Thoracic aorta (tissue), 2 donors: ENCODE measurements at regions not wholly inside any gene's neighbourhood (a gene's known extent, or its start where the extent isn't known, plus 50 kb on each side); places are given as distances from the start of the nearest gene placed in this dataset.

Source experiments
- ATAC-seq: fragments of 150-250 bp; one replicate; pipeline ENCODE4 v1.8.0; 2017; ENCODE audit warnings: low read depth; ENCODE audit not compliant: insufficient number of reproducible peaks, low FRiP score
- DNase-seq: peaks from one replicate; pipeline ENCODE4 v3.0.0-alpha.2; 2020; ENCODE audit warnings: low spot score
- H3K27ac ChIP-seq, 2 donors: fragments of 200-600 bp; sonication (generic); 1 replicate in 1 of 2; 2 replicates in 1 of 2; pipeline ENCODE4 v1.5.1; 2016; ENCODE audit warnings: mild to moderate bottlenecking in 2 of 2, moderate library complexity in 2 of 2
- H3K27me3 ChIP-seq: fragments of 200-600 bp; sonication (generic); replicated peaks from 2 replicates; pipeline ENCODE4 v1.6.0; 2016; ENCODE audit warnings: mild to moderate bottlenecking; ENCODE audit not compliant: insufficient read depth
- H3K36me3 ChIP-seq: fragments of 200-600 bp; sonication (generic); one replicate; pipeline ENCODE4 v1.5.1; 2016
- H3K4me1 ChIP-seq, 2 donors: fragments of 200-600 bp; sonication (generic); 1 replicate in 1 of 2; 2 replicates in 1 of 2; pipeline versions ENCODE4 v1.5.1 to v1.6.0; 2016; ENCODE audit warnings: low read depth in 2 of 2, mild to moderate bottlenecking in 1 of 2; ENCODE audit not compliant: control insufficient read depth in 1 of 2
- H3K4me3 ChIP-seq: fragments of 200-600 bp; sonication (generic); 2 replicates; pipeline ENCODE4 v1.5.1; 2016; ENCODE audit warnings: mild to moderate bottlenecking
- H3K9me3 ChIP-seq: fragments of 200-600 bp; sonication (generic); 2 replicates; pipeline ENCODE4 v1.5.1; 2016
- TF ChIP-seq, protein P1 (sequence below): fragments of 200-600 bp; sonication (generic); IDR thresholded peaks from one replicate; pipeline ENCODE4 v1.5.1; 2019; ENCODE audit warnings: antibody characterized with exemption

DNA sequence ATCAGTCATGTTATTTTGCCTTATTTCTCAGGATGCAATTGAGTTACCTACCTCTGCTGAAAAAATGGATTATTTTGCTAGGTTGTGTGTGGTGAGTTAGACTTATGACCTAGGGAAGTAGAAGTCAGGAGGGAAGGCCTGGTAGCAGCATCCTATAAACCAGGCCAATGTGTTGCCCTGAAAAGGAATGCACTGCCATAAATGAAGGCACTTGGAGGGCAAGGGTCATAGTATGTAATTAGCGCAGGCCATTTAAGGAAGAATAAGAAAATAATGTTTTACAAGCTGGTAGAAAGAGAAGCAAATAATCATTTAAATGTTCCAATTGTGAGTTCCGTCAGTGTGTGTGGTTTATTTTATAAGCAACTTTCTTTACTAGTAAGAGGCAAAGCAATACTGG, 698.8 kb downstream of the KCNJ2 start:
- H3K4me3 ChIP-seq, result no peak overlapping the region
- no peaks in the 10 kb centered on the region for H3K36me3 ChIP-seq
- H3K9me3 ChIP-seq, result no peaks in the 10 kb centered on the region
- TF ChIP-seq, protein P1, sequence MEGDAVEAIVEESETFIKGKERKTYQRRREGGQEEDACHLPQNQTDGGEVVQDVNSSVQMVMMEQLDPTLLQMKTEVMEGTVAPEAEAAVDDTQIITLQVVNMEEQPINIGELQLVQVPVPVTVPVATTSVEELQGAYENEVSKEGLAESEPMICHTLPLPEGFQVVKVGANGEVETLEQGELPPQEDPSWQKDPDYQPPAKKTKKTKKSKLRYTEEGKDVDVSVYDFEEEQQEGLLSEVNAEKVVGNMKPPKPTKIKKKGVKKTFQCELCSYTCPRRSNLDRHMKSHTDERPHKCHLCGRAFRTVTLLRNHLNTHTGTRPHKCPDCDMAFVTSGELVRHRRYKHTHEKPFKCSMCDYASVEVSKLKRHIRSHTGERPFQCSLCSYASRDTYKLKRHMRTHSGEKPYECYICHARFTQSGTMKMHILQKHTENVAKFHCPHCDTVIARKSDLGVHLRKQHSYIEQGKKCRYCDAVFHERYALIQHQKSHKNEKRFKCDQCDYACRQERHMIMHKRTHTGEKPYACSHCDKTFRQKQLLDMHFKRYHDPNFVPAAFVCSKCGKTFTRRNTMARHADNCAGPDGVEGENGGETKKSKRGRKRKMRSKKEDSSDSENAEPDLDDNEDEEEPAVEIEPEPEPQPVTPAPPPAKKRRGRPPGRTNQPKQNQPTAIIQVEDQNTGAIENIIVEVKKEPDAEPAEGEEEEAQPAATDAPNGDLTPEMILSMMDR, result no peak
- no peak for DNase-seq
- no peaks in the 10 kb centered on the region for H3K4me1 ChIP-seq
- no peaks in the 10 kb centered on the region for H3K27me3 ChIP-seq
- ATAC-seq, result no peak
- no peak overlapping the region for H3K27ac ChIP-seq

DNA sequence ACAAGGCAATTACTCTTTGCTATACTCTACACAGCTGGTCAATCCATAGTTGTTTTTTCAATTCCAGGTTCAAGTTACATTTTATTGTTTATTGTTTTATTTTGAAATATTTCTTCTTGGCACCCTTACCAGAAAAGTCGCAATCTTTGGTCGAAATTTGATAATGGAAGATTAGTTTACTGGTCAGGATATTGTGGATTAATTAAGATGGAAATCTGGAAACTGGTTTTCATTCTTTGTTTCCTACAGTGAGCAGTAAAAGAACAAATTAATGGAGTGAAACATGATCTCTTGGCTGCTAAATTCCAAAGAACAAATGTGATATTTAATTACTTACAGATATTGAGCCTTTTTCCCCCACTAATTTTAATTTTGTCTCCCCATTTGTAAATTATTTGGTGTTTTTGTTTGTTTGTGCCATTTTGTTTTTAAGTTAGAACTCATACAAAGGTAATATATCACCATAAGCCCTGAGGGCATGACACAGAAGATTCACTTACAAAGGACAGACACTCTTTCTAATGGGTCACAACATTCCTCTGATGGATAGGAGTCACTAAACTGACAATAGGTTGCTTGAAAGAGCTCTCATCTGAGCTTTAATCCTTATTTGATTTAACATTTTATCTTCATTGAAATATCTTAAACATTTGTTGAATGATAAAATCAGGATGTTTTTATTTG, 700.2 kb downstream of the KCNJ2 start:
- Histone ChIP-seq H3K27me3 (no peaks in the 10 kb centered on the region), H3K9me3 (no peaks in the 10 kb centered on the region), H3K4me3 (no peak overlapping the region), H3K36me3 (no peaks in the 10 kb centered on the region), H3K4me1 (no peaks in the 10 kb centered on the region), H3K27ac (no peak overlapping the region)
- TF ChIP-seq, protein P1, result no peak
- DNase-seq, result no peak
- ATAC-seq, result no peak

DNA sequence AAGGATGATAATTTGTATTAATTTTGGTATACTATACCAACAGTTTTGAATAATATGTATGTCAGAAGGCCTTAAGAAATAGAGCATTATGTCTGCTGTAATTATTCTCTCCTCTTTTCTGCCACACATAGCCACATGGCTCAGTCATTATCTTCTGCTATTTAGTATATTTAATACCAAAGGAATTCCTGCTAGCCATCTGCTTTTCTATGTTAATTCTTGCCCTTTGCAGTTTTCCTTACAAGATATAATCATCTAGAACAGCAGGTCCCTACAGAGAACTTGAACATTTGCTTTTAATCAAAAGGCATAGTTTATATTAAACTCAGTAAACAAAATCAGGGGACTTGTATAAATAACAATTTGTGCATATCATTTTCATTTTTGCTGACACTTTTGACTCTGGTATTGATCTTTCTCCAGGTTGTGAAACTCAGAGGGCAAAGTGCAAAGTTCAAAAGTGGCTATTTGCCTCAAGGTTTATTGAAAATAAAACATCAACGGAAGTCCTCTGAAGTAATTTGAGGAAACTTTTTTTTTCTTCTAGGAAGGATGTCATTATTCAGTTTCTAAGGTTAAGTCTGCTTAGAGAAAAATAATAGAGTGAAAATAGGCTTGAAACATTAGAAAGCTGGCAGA, 702.0 kb downstream of the KCNJ2 start:
- H3K36me3 ChIP-seq, result no peaks in the 10 kb centered on the region
- DNase-seq (no peak), ATAC-seq (no peak)
- TF ChIP-seq, protein P1, result no peak
- H3K27ac ChIP-seq, result no peak overlapping the region
- H3K27me3 ChIP-seq, result no peaks in the 10 kb centered on the region
- no peak overlapping the region for H3K4me3 ChIP-seq
- no peaks in the 10 kb centered on the region for H3K4me1 ChIP-seq
- no peaks in the 10 kb centered on the region for H3K9me3 ChIP-seq

DNA sequence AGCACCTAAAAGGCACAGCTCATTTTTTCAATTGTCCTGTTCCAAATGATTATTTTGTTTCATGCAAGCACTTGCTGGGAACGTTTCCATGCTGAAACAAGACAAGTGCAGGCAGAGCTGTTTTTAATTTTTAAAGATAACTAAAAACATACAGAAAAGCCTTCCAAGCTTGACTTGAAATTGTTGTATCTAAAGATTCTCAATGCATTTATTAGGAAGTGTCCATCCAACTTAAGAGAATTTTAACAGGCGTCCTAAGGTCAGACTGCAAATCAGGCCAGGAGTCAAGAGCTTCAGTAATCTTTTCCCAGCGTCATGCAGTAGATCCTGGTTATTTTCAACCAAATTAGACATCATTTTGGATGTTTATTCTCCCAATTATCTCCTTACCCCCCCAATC, 702.8 kb downstream of the KCNJ2 start:
- H3K9me3 ChIP-seq, result no peaks in the 10 kb centered on the region
- no peak for DNase-seq
- TF ChIP-seq, protein P1, result no peak
- H3K27me3 ChIP-seq, result no peaks in the 10 kb centered on the region
- no peak overlapping the region for H3K27ac ChIP-seq
- no peak overlapping the region for H3K4me3 ChIP-seq
- H3K4me1 ChIP-seq, result no peaks in the 10 kb centered on the region
- H3K36me3 ChIP-seq, result no peaks in the 10 kb centered on the region
- no peak for ATAC-seq

DNA sequence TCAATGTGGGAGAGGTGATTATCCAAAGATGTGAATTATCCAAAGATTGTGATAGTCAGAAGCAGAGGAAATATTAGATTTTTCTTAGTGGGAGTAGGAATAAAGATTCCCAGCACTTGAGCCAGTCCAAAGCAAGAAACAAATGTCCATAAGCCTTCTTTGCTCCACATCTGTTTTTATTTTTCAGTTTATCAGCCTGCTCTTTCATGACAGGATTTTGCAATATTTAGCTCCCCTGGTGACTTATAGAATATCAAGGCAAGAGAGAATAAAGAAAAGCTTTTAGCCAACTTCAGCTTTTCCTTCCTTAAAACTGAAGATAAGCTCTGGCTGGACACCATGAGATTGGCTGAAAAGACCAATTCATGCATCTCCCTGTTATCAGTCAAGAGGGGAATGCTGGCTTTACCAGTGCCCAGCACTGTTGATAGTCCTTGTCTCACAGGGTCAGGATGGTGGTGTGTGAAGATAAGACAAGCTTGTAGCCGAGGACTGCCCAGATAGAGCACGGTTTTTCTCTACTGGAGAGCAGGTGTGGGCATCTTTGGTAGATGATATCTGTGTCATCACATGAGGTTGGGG, 706.5 kb downstream of the KCNJ2 start:
- no peak for DNase-seq
- Histone ChIP-seq H3K4me3 (no peak overlapping the region), H3K27ac (no peak overlapping the region), H3K4me1 (no peaks in the 10 kb centered on the region), H3K27me3 (no peaks in the 10 kb centered on the region), H3K9me3 (no peaks in the 10 kb centered on the region), H3K36me3 (no peaks in the 10 kb centered on the region)
- TF ChIP-seq, protein P1, result no peak
- no peak for ATAC-seq
